ENCODE measurements at regions not wholly inside any gene's neighbourhood (a gene's known extent, or its start where the extent isn't known, plus 50 kb on each side); places are given as distances from the start of the nearest gene placed in this dataset.

GRCh38 chr12:72793796-72794195 lies 521.6 kb downstream of the TRHDE start:
- no peak overlapping the region for H3K4me3 Mint-ChIP-seq (ENCODE audit: low read depth)
- H3K27me3 Mint-ChIP-seq: no peaks in the 10 kb centered on the region
- H3K36me3 Mint-ChIP-seq (ENCODE audit: insufficient read depth): no peaks in the 10 kb centered on the region
- H3K9me3 Mint-ChIP-seq (ENCODE audit: low read depth): peaks cover 13% of the 10 kb centered on the region
- no peak for DNase-seq (ENCODE audit: low spot score, unreplicated experiment)
- H3K27ac Mint-ChIP-seq: no peak overlapping the region
- no peak for TF ChIP-seq CTCF (IDR thresholded peaks at IDR 0.05; ENCODE audit: unreplicated experiment)
- no peaks in the 10 kb centered on the region for H3K4me1 Mint-ChIP-seq (ENCODE audit: low read depth)

- Mint-ChIP-seq H3K9me3 (ENCODE audit: low read depth) (peaks cover 42% of the 10 kb centered on the region), H3K36me3 (ENCODE audit: insufficient read depth) (no peaks in the 10 kb centered on the region), H3K4me3 (ENCODE audit: low read depth) (no peak overlapping the region), H3K27me3 (no peaks in the 10 kb centered on the region), H3K4me1 (ENCODE audit: low read depth) (no peaks in the 10 kb centered on the region), H3K27ac (no peak overlapping the region)
- no peak for TF ChIP-seq CTCF (IDR thresholded peaks at IDR 0.05; ENCODE audit: unreplicated experiment)
- DNase-seq (ENCODE audit: low spot score, unreplicated experiment): no peak
Observed at GRCh38 chr12:72815421-72815820, 543.3 kb downstream of the TRHDE start.

- no peak for DNase-seq (ENCODE audit: low spot score, unreplicated experiment)
- Mint-ChIP-seq H3K36me3 (ENCODE audit: insufficient read depth) (no peaks in the 10 kb centered on the region), H3K9me3 (ENCODE audit: low read depth) (peaks cover 9% of the 10 kb centered on the region), H3K4me1 (ENCODE audit: low read depth) (peaks cover 3% of the 10 kb centered on the region), H3K27ac (no peak overlapping the region), H3K27me3 (no peaks in the 10 kb centered on the region), H3K4me3 (ENCODE audit: low read depth) (no peak overlapping the region)
- TF ChIP-seq CTCF (IDR thresholded peaks at IDR 0.05; ENCODE audit: unreplicated experiment): no peak
Observed at GRCh38 chr12:72828662-72829324, 556.6 kb downstream of the TRHDE start.

- Mint-ChIP-seq H3K9me3 (ENCODE audit: low read depth) (peaks cover 3% of the 10 kb centered on the region), H3K27ac (no peak overlapping the region)
Observed at GRCh38 chr12:72829838-72830237, 557.7 kb downstream of the TRHDE start.

GRCh38 chr12:72832024-72832423 lies 559.9 kb downstream of the TRHDE start:
- Mint-ChIP-seq H3K27ac (no peak overlapping the region), H3K4me3 (ENCODE audit: low read depth) (no peak overlapping the region), H3K4me1 (ENCODE audit: low read depth) (peaks cover 5% of the 10 kb centered on the region), H3K27me3 (no peaks in the 10 kb centered on the region), H3K9me3 (ENCODE audit: low read depth) (no peaks in the 10 kb centered on the region), H3K36me3 (ENCODE audit: insufficient read depth) (no peaks in the 10 kb centered on the region)
- TF ChIP-seq CTCF (IDR thresholded peaks at IDR 0.05; ENCODE audit: unreplicated experiment): no peak
- DNase-seq (ENCODE audit: low spot score, unreplicated experiment): no peak

More at GRCh38 chr12:72829838-72830237, 557.7 kb downstream of the TRHDE start:
- Mint-ChIP-seq H3K4me1 (ENCODE audit: low read depth) (peaks cover 3% of the 10 kb centered on the region), H3K36me3 (ENCODE audit: insufficient read depth) (no peaks in the 10 kb centered on the region), H3K27me3 (no peaks in the 10 kb centered on the region), H3K4me3 (ENCODE audit: low read depth) (no peak overlapping the region)
- DNase-seq (ENCODE audit: low spot score, unreplicated experiment): no peak
- TF ChIP-seq CTCF (IDR thresholded peaks at IDR 0.05; ENCODE audit: unreplicated experiment): no peak

Data from progenitor cell of endocrine pancreas (in vitro differentiated cells).